Neural cell (in vitro differentiated cells): ENCODE measurements at regions not wholly inside any gene's neighbourhood (a gene's known extent, or its start where the extent isn't known, plus 50 kb on each side); places are given as distances from the start of the nearest gene placed in this dataset.

ENCODE experiments used
- H2AFZ ChIP-seq: fragments of 200-600, 300-800 bp; sonication (generic), shearing (Covaris generic); 2 replicates; pipeline ENCODE4 v1.6.0; 2014; ENCODE audit warnings: low read depth, mild to moderate bottlenecking, antibody characterized with exemption, low read length, moderate library complexity
- H3F3A ChIP-seq: fragments of 200-600 bp; shearing (Covaris generic); 2 replicates; pipeline ENCODE4 v1.6.1; 2016; ENCODE audit warnings: mild to moderate bottlenecking, moderate library complexity, mixed read lengths, antibody characterized with exemption, low read length; ENCODE audit not compliant: insufficient read depth, poor library complexity, severe bottlenecking
- H3K27ac ChIP-seq: fragments of 200-600, 300-800 bp; sonication (generic), shearing (Covaris generic); 2 replicates; pipeline ENCODE4 v1.5.1; 2014; ENCODE audit warnings: mild to moderate bottlenecking, low read length, moderate library complexity
- H3K27me3 ChIP-seq: fragments of 300-800, 200-600 bp; sonication (generic), shearing (Covaris generic); 2 replicates; pipeline ENCODE4 v1.6.0; 2014; ENCODE audit warnings: mild to moderate bottlenecking, low read depth, low read length, moderate library complexity; ENCODE audit not compliant: insufficient read depth
- H3K36me3 ChIP-seq: fragments of 300-800, 200-600 bp; sonication (generic), shearing (Covaris generic); 2 replicates; pipeline ENCODE4 v1.5.1; 2014; ENCODE audit warnings: mild to moderate bottlenecking, antibody characterized with exemption, low read length, moderate library complexity; ENCODE audit not compliant: insufficient read depth
- H3K4me2 ChIP-seq: fragments of 300-800, 200-600 bp; sonication (generic), shearing (Covaris generic); 2 replicates; pipeline ENCODE4 v1.6.0; 2014; ENCODE audit warnings: mild to moderate bottlenecking, low read length
- H3K4me3 ChIP-seq: fragments of 300-800, 200-600 bp; sonication (generic), shearing (Covaris generic); 2 replicates; pipeline ENCODE4 v1.5.1; 2014; ENCODE audit warnings: mild to moderate bottlenecking, low read length, moderate library complexity
- H3K79me2 ChIP-seq: fragments of 200-600 bp; shearing (Covaris generic); replicated peaks from 2 replicates; pipeline ENCODE4 v1.6.0; 2014; ENCODE audit warnings: mild to moderate bottlenecking, low read length, moderate library complexity; ENCODE audit not compliant: insufficient read depth
- H3K9ac ChIP-seq: fragments of 300-800, 200-600 bp; sonication (generic), shearing (Covaris generic); 2 replicates; pipeline ENCODE4 v1.6.1; 2016; ENCODE audit warnings: mild to moderate bottlenecking, low read length, mixed read lengths
- H3K9me2 ChIP-seq: fragments of 200-600 bp; shearing (Covaris generic); 2 replicates; pipeline ENCODE4 v1.6.1; 2016; ENCODE audit warnings: mild to moderate bottlenecking, low read length, mixed read lengths; ENCODE audit not compliant: insufficient read depth
- H3K9me3 ChIP-seq: fragments of 200-600, 300-800 bp; sonication (generic), shearing (Covaris generic); 2 replicates; pipeline ENCODE4 v1.6.1; 2016; ENCODE audit warnings: mild to moderate bottlenecking, mixed run types, low read length, moderate library complexity, mixed read lengths
- H4K20me1 ChIP-seq: fragments of 200-600 bp; shearing (Covaris generic); 2 replicates; pipeline ENCODE4 v1.6.1; 2016; ENCODE audit warnings: mild to moderate bottlenecking, mixed run types; ENCODE audit not compliant: insufficient read depth
- EP300 ChIP-seq: fragments of 450-650 bp; conservative IDR thresholded peaks from 2 replicates; pipeline ENCODE4 v1.6.1; 2014; ENCODE audit warnings: antibody characterized with exemption, mild to moderate bottlenecking, moderate library complexity; ENCODE audit not compliant: poor library complexity, severe bottlenecking
- EZH2 ChIP-seq: fragments of 200-600, 300-800 bp; shearing (Covaris generic), sonication (generic); IDR thresholded peaks from 2 replicates; pipeline ENCODE4 v1.6.1; 2014; ENCODE audit warnings: antibody characterized with exemption, low read length, borderline replicate concordance, mild to moderate bottlenecking; ENCODE audit not compliant: insufficient read depth, poor library complexity, severe bottlenecking
- MXI1 ChIP-seq: fragments of 450-650 bp; conservative IDR thresholded peaks from 2 replicates; pipeline ENCODE4 v1.6.1; 2014; ENCODE audit warnings: antibody characterized with exemption, mild to moderate bottlenecking; ENCODE audit not compliant: poor library complexity, severe bottlenecking
- POLR2AphosphoS5 ChIP-seq: IDR thresholded peaks from 2 replicates; pipeline ENCODE4 v1.6.1; 2012
- RAD21 ChIP-seq: fragments of 450-650 bp; conservative IDR thresholded peaks from 2 replicates; pipeline ENCODE4 v1.6.1; 2014; ENCODE audit warnings: antibody characterized with exemption, mild to moderate bottlenecking, moderate library complexity
- SMC3 ChIP-seq: fragments of 450-650 bp; conservative IDR thresholded peaks from 2 replicates; pipeline ENCODE4 v1.6.1; 2014; ENCODE audit warnings: antibody characterized with exemption, mild to moderate bottlenecking, moderate library complexity; ENCODE audit not compliant: poor library complexity
- TAF1 ChIP-seq: IDR thresholded peaks from 2 replicates; pipeline ENCODE4 v1.6.1; 2012; ENCODE audit warnings: low read depth
- TF ChIP-seq, protein P1 (sequence below): IDR thresholded peaks from 2 replicates; pipeline ENCODE4 v1.6.1; 2012; ENCODE audit warnings: borderline replicate concordance
- TF ChIP-seq, protein P2 (sequence below): fragments of 450-650 bp; IDR thresholded peaks from 2 replicates; pipeline ENCODE4 v1.5.1; 2014; ENCODE audit warnings: antibody characterized with exemption, mild to moderate bottlenecking, moderate library complexity; ENCODE audit not compliant: poor library complexity, severe bottlenecking

DNA sequence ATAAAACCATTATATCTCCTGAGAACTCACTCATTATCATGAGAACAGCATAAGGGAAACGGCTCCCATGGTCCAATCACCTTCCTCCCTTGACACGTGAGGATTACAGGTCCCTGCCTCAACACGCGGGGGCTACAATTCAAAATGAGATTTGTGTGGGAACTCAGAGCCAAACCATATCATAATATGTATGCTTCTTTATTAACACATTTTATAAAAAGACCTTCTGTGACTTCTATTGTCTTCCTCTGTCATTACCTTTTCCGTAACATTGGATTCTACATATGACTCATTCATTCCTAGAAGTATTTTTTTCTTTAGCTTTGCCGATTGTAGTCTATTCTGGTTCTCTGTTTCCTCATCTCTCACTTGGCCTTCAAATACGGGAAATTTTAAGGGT is 267.2 kb upstream of the ROBO1 start:
- no peaks in the 10 kb centered on the region for H3F3A ChIP-seq
- TF ChIP-seq POLR2AphosphoS5 (no peak), EP300 (no peak), EZH2 (no peak)
- no peaks in the 10 kb centered on the region for H3K36me3 ChIP-seq
- no peak overlapping the region for H3K27ac ChIP-seq
- H3K27me3 ChIP-seq: no peaks in the 10 kb centered on the region
- H3K79me2 ChIP-seq: no peaks in the 10 kb centered on the region
- no peaks in the 10 kb centered on the region for H3K9me2 ChIP-seq
- no peak overlapping the region for H3K9ac ChIP-seq
- H3K4me3 ChIP-seq: no peak overlapping the region
- no peaks in the 10 kb centered on the region for H4K20me1 ChIP-seq
- H3K4me2 ChIP-seq: no peak overlapping the region
- no peaks in the 10 kb centered on the region for H3K9me3 ChIP-seq
- no peak overlapping the region for H2AFZ ChIP-seq

DNA sequence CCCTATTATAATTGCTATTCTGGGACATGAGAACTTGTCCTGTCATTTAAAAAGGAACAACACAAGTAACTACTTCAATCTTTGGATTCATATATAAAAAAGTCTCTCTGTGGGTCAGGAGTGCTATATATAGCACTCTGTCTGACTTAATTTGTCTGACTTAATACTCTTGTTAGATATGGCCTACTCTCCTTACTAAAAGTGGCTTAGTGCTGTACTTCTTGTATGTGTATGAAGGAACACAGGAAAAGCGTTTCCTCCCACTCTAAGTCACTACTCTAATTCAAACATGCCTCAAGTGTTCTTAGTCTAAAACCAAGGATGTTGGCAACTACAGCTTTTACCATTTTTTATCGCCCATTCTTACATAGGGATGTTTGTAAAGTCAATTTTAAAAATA is 255.2 kb upstream of the ROBO1 start:
- Histone ChIP-seq H3K79me2 (no peaks in the 10 kb centered on the region), H3K9ac (no peak overlapping the region), H3K9me3 (no peaks in the 10 kb centered on the region), H2AFZ (no peak overlapping the region), H3K36me3 (no peaks in the 10 kb centered on the region), H3K4me3 (no peak overlapping the region), H4K20me1 (no peaks in the 10 kb centered on the region), H3K27ac (no peak overlapping the region), H3K9me2 (no peaks in the 10 kb centered on the region), H3K27me3 (no peaks in the 10 kb centered on the region), H3F3A (no peaks in the 10 kb centered on the region), H3K4me2 (no peak overlapping the region)
- TF ChIP-seq SMC3: no peak
- TF ChIP-seq MXI1: no peak
- no peak for TF ChIP-seq POLR2AphosphoS5
- TF ChIP-seq TAF1: no peak
- no peak for TF ChIP-seq EZH2
- TF ChIP-seq RAD21: no peak
- TF ChIP-seq, protein P1, sequence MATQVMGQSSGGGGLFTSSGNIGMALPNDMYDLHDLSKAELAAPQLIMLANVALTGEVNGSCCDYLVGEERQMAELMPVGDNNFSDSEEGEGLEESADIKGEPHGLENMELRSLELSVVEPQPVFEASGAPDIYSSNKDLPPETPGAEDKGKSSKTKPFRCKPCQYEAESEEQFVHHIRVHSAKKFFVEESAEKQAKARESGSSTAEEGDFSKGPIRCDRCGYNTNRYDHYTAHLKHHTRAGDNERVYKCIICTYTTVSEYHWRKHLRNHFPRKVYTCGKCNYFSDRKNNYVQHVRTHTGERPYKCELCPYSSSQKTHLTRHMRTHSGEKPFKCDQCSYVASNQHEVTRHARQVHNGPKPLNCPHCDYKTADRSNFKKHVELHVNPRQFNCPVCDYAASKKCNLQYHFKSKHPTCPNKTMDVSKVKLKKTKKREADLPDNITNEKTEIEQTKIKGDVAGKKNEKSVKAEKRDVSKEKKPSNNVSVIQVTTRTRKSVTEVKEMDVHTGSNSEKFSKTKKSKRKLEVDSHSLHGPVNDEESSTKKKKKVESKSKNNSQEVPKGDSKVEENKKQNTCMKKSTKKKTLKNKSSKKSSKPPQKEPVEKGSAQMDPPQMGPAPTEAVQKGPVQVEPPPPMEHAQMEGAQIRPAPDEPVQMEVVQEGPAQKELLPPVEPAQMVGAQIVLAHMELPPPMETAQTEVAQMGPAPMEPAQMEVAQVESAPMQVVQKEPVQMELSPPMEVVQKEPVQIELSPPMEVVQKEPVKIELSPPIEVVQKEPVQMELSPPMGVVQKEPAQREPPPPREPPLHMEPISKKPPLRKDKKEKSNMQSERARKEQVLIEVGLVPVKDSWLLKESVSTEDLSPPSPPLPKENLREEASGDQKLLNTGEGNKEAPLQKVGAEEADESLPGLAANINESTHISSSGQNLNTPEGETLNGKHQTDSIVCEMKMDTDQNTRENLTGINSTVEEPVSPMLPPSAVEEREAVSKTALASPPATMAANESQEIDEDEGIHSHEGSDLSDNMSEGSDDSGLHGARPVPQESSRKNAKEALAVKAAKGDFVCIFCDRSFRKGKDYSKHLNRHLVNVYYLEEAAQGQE: no peak
- TF ChIP-seq EP300: no peak
- TF ChIP-seq, protein P2, sequence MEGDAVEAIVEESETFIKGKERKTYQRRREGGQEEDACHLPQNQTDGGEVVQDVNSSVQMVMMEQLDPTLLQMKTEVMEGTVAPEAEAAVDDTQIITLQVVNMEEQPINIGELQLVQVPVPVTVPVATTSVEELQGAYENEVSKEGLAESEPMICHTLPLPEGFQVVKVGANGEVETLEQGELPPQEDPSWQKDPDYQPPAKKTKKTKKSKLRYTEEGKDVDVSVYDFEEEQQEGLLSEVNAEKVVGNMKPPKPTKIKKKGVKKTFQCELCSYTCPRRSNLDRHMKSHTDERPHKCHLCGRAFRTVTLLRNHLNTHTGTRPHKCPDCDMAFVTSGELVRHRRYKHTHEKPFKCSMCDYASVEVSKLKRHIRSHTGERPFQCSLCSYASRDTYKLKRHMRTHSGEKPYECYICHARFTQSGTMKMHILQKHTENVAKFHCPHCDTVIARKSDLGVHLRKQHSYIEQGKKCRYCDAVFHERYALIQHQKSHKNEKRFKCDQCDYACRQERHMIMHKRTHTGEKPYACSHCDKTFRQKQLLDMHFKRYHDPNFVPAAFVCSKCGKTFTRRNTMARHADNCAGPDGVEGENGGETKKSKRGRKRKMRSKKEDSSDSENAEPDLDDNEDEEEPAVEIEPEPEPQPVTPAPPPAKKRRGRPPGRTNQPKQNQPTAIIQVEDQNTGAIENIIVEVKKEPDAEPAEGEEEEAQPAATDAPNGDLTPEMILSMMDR: no peak

DNA sequence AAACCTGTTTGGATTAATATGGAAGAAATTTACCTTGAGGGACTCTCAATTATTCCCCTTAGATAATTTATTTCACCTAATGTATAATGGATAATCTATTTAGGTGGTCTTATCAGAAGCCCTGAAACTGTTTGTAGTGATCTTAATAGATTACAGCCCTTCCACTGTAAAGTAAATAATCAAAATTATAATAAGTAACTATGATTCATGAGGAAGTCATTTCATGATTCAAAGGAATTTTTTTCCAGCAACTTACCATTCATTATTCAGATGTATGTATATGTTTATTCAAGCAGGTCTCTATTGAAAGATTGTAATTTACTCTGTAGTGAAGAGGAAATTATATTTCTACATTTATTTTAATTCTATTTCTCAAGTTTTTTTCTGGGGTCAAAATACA is 250.6 kb upstream of the ROBO1 start:
- H3K4me2 ChIP-seq: no peak overlapping the region
- H3K9me3 ChIP-seq: no peaks in the 10 kb centered on the region
- no peak overlapping the region for H3K27ac ChIP-seq
- H3F3A ChIP-seq: no peaks in the 10 kb centered on the region
- no peaks in the 10 kb centered on the region for H3K36me3 ChIP-seq
- H3K9ac ChIP-seq: no peak overlapping the region
- H3K4me3 ChIP-seq: no peak overlapping the region
- no peak overlapping the region for H2AFZ ChIP-seq
- no peaks in the 10 kb centered on the region for H3K79me2 ChIP-seq
- H4K20me1 ChIP-seq: no peaks in the 10 kb centered on the region
- TF ChIP-seq RAD21 (no peak), TAF1 (no peak), POLR2AphosphoS5 (no peak), SMC3 (no peak)
- TF ChIP-seq, protein P2: no peak
- TF ChIP-seq, protein P1: no peak
- H3K9me2 ChIP-seq: no peaks in the 10 kb centered on the region
- no peaks in the 10 kb centered on the region for H3K27me3 ChIP-seq
